SK-N-SH (cell line): ENCODE measurements at regions not wholly inside any gene's neighbourhood (a gene's known extent, or its start where the extent isn't known, plus 50 kb on each side); places are given as distances from the start of the nearest gene placed in this dataset.

Experiments used
- CTCF ChIA-PET: fragments of 300-600, 350-600 bp; formaldehyde crosslinking; extraction: SDS; loops from one replicate; lab custom pipeline; 2021; lab: Yijun Ruan, JAX
- POLR2A ChIA-PET: fragments of 350-600 bp; sonication (Branson Sonifier 250); formaldehyde crosslinking; extraction: SDS; loops from one replicate; lab custom pipeline; 2020; ENCODE audit warnings: antibody characterized with exemption, inconsistent platforms; lab: Yijun Ruan, JAX
- DNase-seq: peaks from one replicate; pipeline ENCODE4 v3.0.0; 2012
- H2AFZ ChIP-seq: fragments of 200-600 bp; sonication (generic); 2 replicates; pipeline ENCODE4 v1.8.1; 2016; ENCODE audit warnings: antibody characterized with exemption, mild to moderate bottlenecking, low read depth
- H3F3A ChIP-seq: fragments of 200-600 bp; sonication (generic); replicated peaks from 2 replicates; pipeline ENCODE3; 2016; ENCODE audit warnings: antibody characterized with exemption, mild to moderate bottlenecking; ENCODE audit not compliant: insufficient read depth
- H3K27ac ChIP-seq, 2 experiments: fragments of 200-500 bp in 1 of 2; fragments of 200-600 bp in 1 of 2; sonication (Bioruptor generic) in 1 of 2; sonication (generic), shearing (Covaris generic) in 1 of 2; 2 replicates each; pipeline versions ENCODE4 v1.5.1 to v1.6.1; 2014 to 2016; ENCODE audit warnings: low read depth in 2 of 2, inconsistent platforms in 1 of 2, low read length in 1 of 2, mild to moderate bottlenecking in 1 of 2, mixed read lengths in 1 of 2
- H3K27me3 ChIP-seq: fragments of 200-600 bp; sonication (generic), shearing (Covaris generic); 2 replicates; pipeline ENCODE4 v1.6.1; 2016; ENCODE audit warnings: mixed run types; ENCODE audit not compliant: insufficient read depth
- H3K36me3 ChIP-seq, 2 experiments: fragments of 200-500 bp in 1 of 2; fragments of 200-600 bp in 1 of 2; sonication (Bioruptor generic) in 1 of 2; sonication (generic) in 1 of 2; replicated peaks in 1 of 2; 2 replicates each; pipeline versions ENCODE3 to v1.5.1; 2014 to 2016; ENCODE audit warnings: low read length in 1 of 2, mild to moderate bottlenecking in 1 of 2; ENCODE audit not compliant: insufficient read depth in 2 of 2, control insufficient read depth in 1 of 2
- H3K4me1 ChIP-seq, 2 experiments: fragments of 200-500 bp in 1 of 2; fragments of 200-600 bp in 1 of 2; sonication (Bioruptor generic) in 1 of 2; sonication (generic), shearing (Covaris generic) in 1 of 2; 2 replicates each; pipeline versions ENCODE4 v1.5.1 to v1.6.1; 2014 to 2016; ENCODE audit warnings: low read depth in 1 of 2, low read length in 1 of 2, mixed run types in 1 of 2; ENCODE audit not compliant: insufficient read depth in 2 of 2, control insufficient read depth in 1 of 2
- H3K4me2 ChIP-seq: fragments of 200-600 bp; sonication (generic), shearing (Covaris generic); 2 replicates; pipeline ENCODE4 v1.6.1; 2017; ENCODE audit warnings: mixed run types
- H3K4me3 ChIP-seq, 2 experiments: fragments of 200-500 bp in 1 of 2; fragments of 200-600 bp in 1 of 2; sonication (Bioruptor generic) in 1 of 2; sonication (generic), shearing (Covaris generic) in 1 of 2; 2 replicates each; pipeline versions ENCODE4 v1.5.1 to v1.8.1; 2014 to 2016; ENCODE audit warnings: low read depth in 2 of 2, inconsistent platforms in 1 of 2, low read length in 1 of 2, mild to moderate bottlenecking in 1 of 2, mixed read lengths in 1 of 2, moderate library complexity in 1 of 2
- H3K79me2 ChIP-seq: fragments of 200-600 bp; sonication (generic); 2 replicates; pipeline ENCODE4 v1.8.1; 2017; ENCODE audit warnings: mild to moderate bottlenecking; ENCODE audit not compliant: insufficient read depth
- H3K9ac ChIP-seq: fragments of 200-600 bp; sonication (generic); 2 replicates; pipeline ENCODE4 v1.6.1; 2017; ENCODE audit warnings: mixed run types
- H3K9me2 ChIP-seq: fragments of 200-600 bp; sonication (generic); 2 replicates; pipeline ENCODE4 v1.6.1; 2017; ENCODE audit warnings: mixed run types
- H3K9me3 ChIP-seq: fragments of 200-600 bp; sonication (generic); 2 replicates; pipeline ENCODE4 v1.6.1; 2017; ENCODE audit warnings: mixed run types, mild to moderate bottlenecking, moderate library complexity
- H4K20me1 ChIP-seq: fragments of 200-600 bp; sonication (generic); 2 replicates; pipeline ENCODE4 v1.6.1; 2017; ENCODE audit warnings: mild to moderate bottlenecking, mixed run types; ENCODE audit not compliant: insufficient read depth
- CHD2 ChIP-seq: fragments of 150-350 bp; IDR thresholded peaks from 2 replicates; pipeline ENCODE4 v1.6.1; 2018; ENCODE audit warnings: low read length; ENCODE audit not compliant: partially characterized antibody
- EP300 ChIP-seq, 2 experiments: IDR thresholded peaks; 2 replicates each; pipeline versions ENCODE4 v1.4.0 to v1.6.1; 2012; ENCODE audit warnings: borderline replicate concordance in 1 of 2, low read depth in 1 of 2, low read length in 1 of 2
- FOSL2 ChIP-seq: IDR thresholded peaks from 2 replicates; pipeline ENCODE4 v1.4.0; 2012; ENCODE audit warnings: low read depth, mild to moderate bottlenecking, moderate library complexity, borderline replicate concordance
- FOXJ3 ChIP-seq: sonication (generic); formaldehyde crosslinking; IDR thresholded peaks from 2 replicates; pipeline ENCODE4 v1.5.1; 2020; ENCODE audit warnings: mild to moderate bottlenecking, missing genetic modification reagents
- FOXM1 ChIP-seq: IDR thresholded peaks from 2 replicates; pipeline ENCODE4 v1.4.0; 2012; ENCODE audit warnings: low read depth, mild to moderate bottlenecking
- GABPA ChIP-seq: IDR thresholded peaks from 2 replicates; pipeline ENCODE4 v1.4.0; 2012; ENCODE audit warnings: low read depth, mild to moderate bottlenecking
- GATA2 ChIP-seq: sonication (generic); formaldehyde crosslinking; IDR thresholded peaks from 2 replicates; pipeline ENCODE4 v1.5.0; 2020; ENCODE audit warnings: mild to moderate bottlenecking, missing genetic modification reagents
- JUND ChIP-seq: IDR thresholded peaks from 2 replicates; pipeline ENCODE4 v1.4.0; 2012
- POLR2AphosphoS5 ChIP-seq: IDR thresholded peaks from 2 replicates; pipeline ENCODE4 v1.6.1; 2012; ENCODE audit warnings: low read depth, low read length
- RAD21 ChIP-seq: IDR thresholded peaks from 2 replicates; pipeline ENCODE4 v1.6.1; 2012; ENCODE audit warnings: mild to moderate bottlenecking, low read length
- RCOR1 ChIP-seq: fragments of 150-350 bp; IDR thresholded peaks from 2 replicates; pipeline ENCODE4 v1.6.1; 2017; ENCODE audit warnings: antibody characterized with exemption, low read length
- REST ChIP-seq: IDR thresholded peaks from 2 replicates; pipeline ENCODE4 v1.6.1; 2012; ENCODE audit warnings: mild to moderate bottlenecking, low read depth, low read length, moderate library complexity
- RFX5 ChIP-seq: IDR thresholded peaks from 2 replicates; pipeline ENCODE4 v1.6.1; 2012; ENCODE audit warnings: mild to moderate bottlenecking, improper control_type of control experiment, low read length
- SIN3A ChIP-seq: IDR thresholded peaks from 2 replicates; pipeline ENCODE4 v1.6.1; 2012; ENCODE audit warnings: low read depth, mild to moderate bottlenecking, low read length, moderate library complexity, borderline replicate concordance
- TCF12 ChIP-seq: IDR thresholded peaks from 2 replicates; pipeline ENCODE4 v1.4.0; 2012
- USF1 ChIP-seq: IDR thresholded peaks from 2 replicates; pipeline ENCODE4 v1.4.0; 2012; ENCODE audit warnings: low read depth, borderline replicate concordance
- WGBS: methylation state at CpG from one replicate; pipeline ENCODE4 v1.1.6; 2017; ENCODE audit warnings: low lambda C conversion rate; 5-methylcytosine and 5-hydroxymethylcytosine counted together

- no peaks in the 10 kb centered on the region for H3K36me3 ChIP-seq
- H3F3A ChIP-seq: no peaks in the 10 kb centered on the region
- no peaks in the 10 kb centered on the region for H3K27me3 ChIP-seq
- 100% methylated on average over 1 of the region's 1 CpG for WGBS
- H4K20me1 ChIP-seq: no peaks in the 10 kb centered on the region
- no peak overlapping the region for H2AFZ ChIP-seq
- POLR2A ChIA-PET: no interaction called here
- TF ChIP-seq GATA2 (CRISPR knock-in tag) (no peak), POLR2AphosphoS5 (no peak), USF1 (no peak), SIN3A (no peak), TCF12 (no peak), FOXM1 (no peak), EP300 (IDR thresholded peaks at IDR 0.05; ENCODE audit: borderline replicate concordance in 1 of 2, low read depth in 1 of 2, low read length in 1 of 2) (no peak), FOXJ3 (CRISPR knock-in tag) (no peak), GABPA (no peak), FOSL2 (no peak), RCOR1 (no peak), CHD2 (no peak), RFX5 (no peak), REST (no peak), RAD21 (no peak), JUND (no peak)
- TF ChIP-seq, all 33 proteins: peak for 0
- no peak overlapping the region for H3K27ac ChIP-seq
- no peaks in the 10 kb centered on the region for H3K9me2 ChIP-seq
- no peak overlapping the region for H3K9ac ChIP-seq
- CTCF ChIA-PET: interaction anchor here (1.0 kb wide), 1 partner anchor 56 kb away, joined by 3 read pairs; no protein-coding TSS in a partner anchor
- H3K4me1 ChIP-seq: peaks cover 0 to 11% of the 10 kb centered on the region in 2 experiments; a peak in 3 of 4 replicates
- H3K9me3 ChIP-seq: no peaks in the 10 kb centered on the region
- no peak overlapping the region for H3K4me2 ChIP-seq
- no peak overlapping the region for H3K4me3 ChIP-seq
- DNase-seq: no peak
- no peaks in the 10 kb centered on the region for H3K79me2 ChIP-seq
Measured at GRCh38 chr2:144239306-144239705, 280.6 kb downstream of the ZEB2 start.
